ENCODE measurements at regions not wholly inside any gene's neighbourhood (a gene's known extent, or its start where the extent isn't known, plus 50 kb on each side); places are given as distances from the start of the nearest gene placed in this dataset.

DNA sequence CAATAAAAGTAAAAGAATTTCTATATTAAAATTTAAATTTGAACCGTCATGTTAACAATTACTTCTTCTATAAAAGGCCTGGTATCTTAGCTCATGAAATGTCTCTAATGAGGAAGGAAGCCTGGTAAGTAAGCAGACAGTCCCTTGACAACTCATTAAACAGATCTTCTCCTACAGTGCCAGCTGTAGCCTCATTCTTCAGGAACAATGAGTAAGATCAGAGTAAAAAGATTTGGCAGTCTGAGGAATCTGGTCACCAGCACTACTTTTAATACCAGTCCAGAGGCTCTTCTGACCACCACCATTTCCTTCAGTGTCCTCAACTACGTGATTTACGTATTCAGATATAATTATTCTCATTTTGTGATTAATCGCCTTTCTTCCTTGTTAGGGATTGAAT lies 955.0 kb upstream of the ALCAM start:
- TF ChIP-seq, protein P1, sequence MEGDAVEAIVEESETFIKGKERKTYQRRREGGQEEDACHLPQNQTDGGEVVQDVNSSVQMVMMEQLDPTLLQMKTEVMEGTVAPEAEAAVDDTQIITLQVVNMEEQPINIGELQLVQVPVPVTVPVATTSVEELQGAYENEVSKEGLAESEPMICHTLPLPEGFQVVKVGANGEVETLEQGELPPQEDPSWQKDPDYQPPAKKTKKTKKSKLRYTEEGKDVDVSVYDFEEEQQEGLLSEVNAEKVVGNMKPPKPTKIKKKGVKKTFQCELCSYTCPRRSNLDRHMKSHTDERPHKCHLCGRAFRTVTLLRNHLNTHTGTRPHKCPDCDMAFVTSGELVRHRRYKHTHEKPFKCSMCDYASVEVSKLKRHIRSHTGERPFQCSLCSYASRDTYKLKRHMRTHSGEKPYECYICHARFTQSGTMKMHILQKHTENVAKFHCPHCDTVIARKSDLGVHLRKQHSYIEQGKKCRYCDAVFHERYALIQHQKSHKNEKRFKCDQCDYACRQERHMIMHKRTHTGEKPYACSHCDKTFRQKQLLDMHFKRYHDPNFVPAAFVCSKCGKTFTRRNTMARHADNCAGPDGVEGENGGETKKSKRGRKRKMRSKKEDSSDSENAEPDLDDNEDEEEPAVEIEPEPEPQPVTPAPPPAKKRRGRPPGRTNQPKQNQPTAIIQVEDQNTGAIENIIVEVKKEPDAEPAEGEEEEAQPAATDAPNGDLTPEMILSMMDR (IDR thresholded peaks at IDR 0.05) = no peak
- TF ChIP-seq POLR2A (IDR thresholded peaks at IDR 0.05) = no peak
